Activated CD4-positive, alpha-beta T cell treated with anti-CD3 and anti-CD28 coated beads, Interleukin-2, Interleukin-6, amounts not matched to agents 100 ng/mL and 50 ng/mL, durations not matched to agents 16 hours and 8 hours (primary cell): ENCODE measurements at regions not wholly inside any gene's neighbourhood (a gene's known extent, or its start where the extent isn't known, plus 50 kb on each side); places are given as distances from the start of the nearest gene placed in this dataset.
"Not testable (repeated sequence)": the region's sequence is repeated elsewhere in the genome, so short reads cannot be mapped to it uniquely, and the experiment has no call there.

ENCODE experiments used
- DNase-seq: peaks from one replicate; pipeline ENCODE4 v3.0.0-alpha.2; 2020

GRCh38 chr7:32680259-32681173 is 185.2 kb downstream of the AVL9 start:
- no peak for DNase-seq

GRCh38 chr7:32679192-32679591 is 183.9 kb downstream of the AVL9 start:
- no peak for DNase-seq

- DNase-seq: no peak
Observed at GRCh38 chr7:32677593-32677992, 182.3 kb downstream of the AVL9 start.

GRCh38 chr7:32676249-32676941 is 181.1 kb downstream of the AVL9 start:
- DNase-seq: no peak

GRCh38 chr7:32673275-32673983 is 178.1 kb downstream of the AVL9 start:
- DNase-seq: no peak

- no peak for DNase-seq
Observed at GRCh38 chr7:32670110-32671025, 175.1 kb downstream of the AVL9 start.

GRCh38 chr7:32669173-32669870 is 174.0 kb downstream of the AVL9 start:
- DNase-seq: not testable (repeated sequence)

- not testable (repeated sequence) for DNase-seq
Observed at GRCh38 chr7:32668387-32669097, 173.3 kb downstream of the AVL9 start.

- DNase-seq: not testable (repeated sequence)
Observed at GRCh38 chr7:32667586-32667985, 172.3 kb downstream of the AVL9 start.

GRCh38 chr7:32663805-32664211 is 168.5 kb downstream of the AVL9 start:
- DNase-seq: not testable (repeated sequence)

GRCh38 chr7:32662509-32662908 is 167.2 kb downstream of the AVL9 start:
- DNase-seq: not testable (repeated sequence)

- DNase-seq: no peak
Observed at GRCh38 chr7:32661929-32662328, 166.6 kb downstream of the AVL9 start.

GRCh38 chr7:32661501-32661900 is 166.2 kb downstream of the AVL9 start:
- DNase-seq: no peak

- no peak for DNase-seq
Observed at GRCh38 chr7:32660936-32661335, 165.6 kb downstream of the AVL9 start.

- DNase-seq: no peak
Observed at GRCh38 chr7:32659853-32660252, 164.6 kb downstream of the AVL9 start.

- no peak for DNase-seq
Observed at GRCh38 chr7:32658467-32658869, 163.2 kb downstream of the AVL9 start.

- no peak for DNase-seq
Observed at GRCh38 chr7:32658034-32658433, 162.7 kb downstream of the AVL9 start.

- not testable (repeated sequence) for DNase-seq
Observed at GRCh38 chr7:32654549-32654948, 159.3 kb downstream of the AVL9 start.

- not testable (repeated sequence) for DNase-seq
Observed at GRCh38 chr7:32650356-32650755, 155.1 kb downstream of the AVL9 start.

- DNase-seq: no peak
Observed at GRCh38 chr7:32648408-32649156, 153.3 kb downstream of the AVL9 start.
